Upper lobe of left lung (tissue), 4 donors: ENCODE measurements at regions not wholly inside any gene's neighbourhood (a gene's known extent, or its start where the extent isn't known, plus 50 kb on each side); places are given as distances from the start of the nearest gene placed in this dataset.

ENCODE experiments used
- CTCF ChIP-seq, 6 experiments: fragments of 450-650 bp in 4 of 6; fragments of 200-600 bp in 2 of 6; sonication (generic) in 2 of 6; IDR thresholded peaks; one replicate each; pipeline ENCODE4 v1.5.1; 2016 to 2019; ENCODE audit warnings: antibody characterized with exemption in 6 of 6
- EP300 ChIP-seq, 4 donors: sonication (generic); formaldehyde crosslinking; IDR thresholded peaks; one replicate each; pipeline ENCODE4 v1.5.1; 2017; ENCODE audit warnings: antibody characterized with exemption in 4 of 4, control low read depth in 2 of 4

DNA sequence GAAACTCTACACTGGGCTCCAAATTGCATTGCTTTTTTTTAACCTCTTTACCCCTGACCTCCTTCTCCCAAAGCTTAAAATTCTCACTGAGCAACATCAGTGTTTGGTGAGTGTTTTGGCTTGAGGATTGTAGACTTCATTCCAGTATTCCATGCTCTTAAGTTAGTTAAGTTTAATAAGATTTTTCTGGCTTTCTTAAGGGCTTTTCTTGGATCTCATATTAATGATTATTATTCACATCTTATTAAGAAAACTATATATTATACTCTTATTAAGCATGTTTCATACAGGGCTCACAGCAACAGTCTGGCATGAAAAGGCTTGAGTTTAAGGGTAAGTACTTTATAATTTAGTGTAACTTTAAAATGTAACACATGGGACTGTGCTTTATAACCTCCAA lies 141.8 kb downstream of the DISP1 start:
- no peak for TF ChIP-seq CTCF (IDR thresholded peaks at IDR 0.05)
- no peak for TF ChIP-seq EP300 (IDR thresholded peaks at IDR 0.05)
